ENCODE measurements at regions not wholly inside any gene's neighbourhood (a gene's known extent, or its start where the extent isn't known, plus 50 kb on each side); places are given as distances from the start of the nearest gene placed in this dataset.
"Not testable (repeated sequence)": the region's sequence is repeated elsewhere in the genome, so short reads cannot be mapped to it uniquely, and the experiment has no call there.

DNA sequence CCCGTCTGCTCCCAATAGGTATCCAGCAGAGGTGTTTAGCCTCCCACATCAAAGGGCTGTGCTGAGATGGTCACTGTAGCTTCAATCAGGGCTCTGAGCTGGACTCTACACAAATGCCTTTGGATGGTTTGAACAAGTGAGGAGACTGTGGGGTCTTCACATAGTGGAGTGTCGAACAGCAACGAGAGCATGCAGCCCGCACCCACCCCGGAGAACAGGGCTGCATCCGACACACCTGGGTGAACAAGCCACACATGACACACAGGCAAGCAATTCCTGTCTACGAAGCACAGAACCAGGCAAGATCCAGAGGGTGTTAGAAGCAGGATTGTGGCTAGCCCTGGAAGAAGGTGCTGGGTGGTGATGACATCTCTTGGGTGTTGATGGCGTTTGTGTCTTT is 58.0 kb upstream of the FGF3 start:
- Mint-ChIP-seq H3K4me1 (no peaks in the 10 kb centered on the region), H3K4me3 (no peak overlapping the region), H3K9me3 (ENCODE audit: insufficient read depth) (no peaks in the 10 kb centered on the region), H3K27ac (no peak overlapping the region), H3K27me3 (peaks cover 5% of the 10 kb centered on the region)
- ATAC-seq (ENCODE audit: low read depth) (no peak), DNase-seq (no peak)
- Histone ChIP-seq H4K20me1 (ENCODE audit: control insufficient read depth, insufficient read depth, low read length, poor library complexity, severe bottlenecking) (no peaks in the 10 kb centered on the region), H2AFZ (ENCODE audit: insufficient read depth, low read depth, low read length, poor library complexity, severe bottlenecking) (no peak overlapping the region), H3K79me2 (ENCODE audit: control insufficient read depth, insufficient read depth, low read length) (no peaks in the 10 kb centered on the region), H3K27me3 (replicated peaks in 1 of 4; ENCODE audit: control extremely low read depth in 1 of 4, control insufficient read depth in 3 of 4, insufficient read depth in 4 of 4, low read length in 3 of 4) (no peaks in the 10 kb centered on the region), H3K4me3 (ENCODE audit: control extremely low read depth in 1 of 5, extremely low read depth in 1 of 5, insufficient read depth in 1 of 5, low read depth in 2 of 5, low read length in 4 of 5) (no peak overlapping the region), H3K36me3 (replicated peaks in 1 of 2; ENCODE audit: control extremely low read depth in 1 of 2, control insufficient read depth in 1 of 2, extremely low read depth in 1 of 2, insufficient read depth in 2 of 2, low read length in 1 of 2) (no peaks in the 10 kb centered on the region), H3K9me3 (ENCODE audit: control extremely low read depth in 1 of 3, control insufficient read depth in 2 of 3, insufficient read depth in 1 of 3, low read length in 2 of 3) (peaks cover 0 to 3% (median 0%) of the 10 kb centered on the region in 3 donors), H3K9ac (ENCODE audit: low read length) (no peak overlapping the region), H3K4me1 (ENCODE audit: control insufficient read depth in 2 of 2, insufficient read depth in 2 of 2, low read length in 2 of 2) (no peaks in the 10 kb centered on the region), H3K27ac (ENCODE audit: low read length in 2 of 2) (no peak overlapping the region), H3K4me2 (replicated peaks; ENCODE audit: low read depth, low read length, poor library complexity, severe bottlenecking) (no peak overlapping the region)
- POLR2A ChIA-PET = no interaction called here
- WGBS (ENCODE audit: insufficient coverage) = 82% methylated on average over 6 of the region's 8 CpGs
- CTCF ChIA-PET = no interaction called here
- intact Hi-C loops (cut with micrococcal nuclease) = no loop called here
- TF ChIP-seq EZH2 (IDR thresholded peaks at IDR 0.05; ENCODE audit: borderline replicate concordance, insufficient read depth, low read depth, low read length, poor library complexity, severe bottlenecking) = no peak
- TF ChIP-seq, protein P1, sequence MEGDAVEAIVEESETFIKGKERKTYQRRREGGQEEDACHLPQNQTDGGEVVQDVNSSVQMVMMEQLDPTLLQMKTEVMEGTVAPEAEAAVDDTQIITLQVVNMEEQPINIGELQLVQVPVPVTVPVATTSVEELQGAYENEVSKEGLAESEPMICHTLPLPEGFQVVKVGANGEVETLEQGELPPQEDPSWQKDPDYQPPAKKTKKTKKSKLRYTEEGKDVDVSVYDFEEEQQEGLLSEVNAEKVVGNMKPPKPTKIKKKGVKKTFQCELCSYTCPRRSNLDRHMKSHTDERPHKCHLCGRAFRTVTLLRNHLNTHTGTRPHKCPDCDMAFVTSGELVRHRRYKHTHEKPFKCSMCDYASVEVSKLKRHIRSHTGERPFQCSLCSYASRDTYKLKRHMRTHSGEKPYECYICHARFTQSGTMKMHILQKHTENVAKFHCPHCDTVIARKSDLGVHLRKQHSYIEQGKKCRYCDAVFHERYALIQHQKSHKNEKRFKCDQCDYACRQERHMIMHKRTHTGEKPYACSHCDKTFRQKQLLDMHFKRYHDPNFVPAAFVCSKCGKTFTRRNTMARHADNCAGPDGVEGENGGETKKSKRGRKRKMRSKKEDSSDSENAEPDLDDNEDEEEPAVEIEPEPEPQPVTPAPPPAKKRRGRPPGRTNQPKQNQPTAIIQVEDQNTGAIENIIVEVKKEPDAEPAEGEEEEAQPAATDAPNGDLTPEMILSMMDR (IDR thresholded peaks at IDR 0.05) = no peak

DNA sequence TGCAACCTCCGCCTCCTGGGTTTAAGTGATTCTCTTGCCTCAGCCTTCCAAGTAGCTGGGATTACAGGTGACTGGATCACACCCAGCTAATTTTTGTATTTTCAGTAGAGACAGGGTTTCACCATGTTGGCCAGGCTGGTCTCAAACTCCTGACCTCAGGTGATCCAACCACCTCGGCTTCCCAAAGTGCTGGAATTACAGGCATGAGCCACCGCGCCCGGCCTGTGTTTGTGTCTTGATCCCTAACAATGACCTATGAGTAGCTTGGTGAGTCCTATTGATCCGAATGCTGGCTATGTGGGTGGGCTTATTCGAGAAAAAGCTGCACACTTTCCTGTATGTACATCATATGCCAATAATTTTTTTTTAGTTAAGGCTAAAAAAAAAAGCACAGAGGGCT is 58.5 kb upstream of the FGF3 start:
- CTCF ChIA-PET; H3K4me2 ChIP-seq (replicated peaks; ENCODE audit: low read depth, low read length, poor library complexity, severe bottlenecking); H3K9ac ChIP-seq (ENCODE audit: low read length); H3K9me3 Mint-ChIP-seq (ENCODE audit: insufficient read depth); H3K4me1 Mint-ChIP-seq; H3K27me3 Mint-ChIP-seq; H3K27me3 ChIP-seq (replicated peaks in 1 of 4; ENCODE audit: control extremely low read depth in 1 of 4, control insufficient read depth in 3 of 4, insufficient read depth in 4 of 4, low read length in 3 of 4); H3K27ac ChIP-seq (ENCODE audit: low read length in 2 of 2); H2AFZ ChIP-seq (ENCODE audit: insufficient read depth, low read depth, low read length, poor library complexity, severe bottlenecking); intact Hi-C loops (cut with micrococcal nuclease); H3K27ac Mint-ChIP-seq; H4K20me1 ChIP-seq (ENCODE audit: control insufficient read depth, insufficient read depth, low read length, poor library complexity, severe bottlenecking); ATAC-seq (ENCODE audit: low read depth); H3K4me3 Mint-ChIP-seq; H3K79me2 ChIP-seq (ENCODE audit: control insufficient read depth, insufficient read depth, low read length); H3K9me3 ChIP-seq (ENCODE audit: control extremely low read depth in 1 of 3, control insufficient read depth in 2 of 3, insufficient read depth in 1 of 3, low read length in 2 of 3); POLR2A ChIA-PET; DNase-seq; H3K4me3 ChIP-seq (ENCODE audit: control extremely low read depth in 1 of 5, extremely low read depth in 1 of 5, insufficient read depth in 1 of 5, low read depth in 2 of 5, low read length in 4 of 5); H3K36me3 ChIP-seq (replicated peaks in 1 of 2; ENCODE audit: control extremely low read depth in 1 of 2, control insufficient read depth in 1 of 2, extremely low read depth in 1 of 2, insufficient read depth in 2 of 2, low read length in 1 of 2); H3K4me1 ChIP-seq (ENCODE audit: control insufficient read depth in 2 of 2, insufficient read depth in 2 of 2, low read length in 2 of 2): not testable (repeated sequence)
- 100% methylated on average over 1 of the region's 7 CpGs for WGBS (ENCODE audit: insufficient coverage)
